ENCODE measurements at regions not wholly inside any gene's neighbourhood (a gene's known extent, or its start where the extent isn't known, plus 50 kb on each side); places are given as distances from the start of the nearest gene placed in this dataset.
A peak's percentile ranks its signal among the peaks of the same experiment; 100 is the strongest.

DNA sequence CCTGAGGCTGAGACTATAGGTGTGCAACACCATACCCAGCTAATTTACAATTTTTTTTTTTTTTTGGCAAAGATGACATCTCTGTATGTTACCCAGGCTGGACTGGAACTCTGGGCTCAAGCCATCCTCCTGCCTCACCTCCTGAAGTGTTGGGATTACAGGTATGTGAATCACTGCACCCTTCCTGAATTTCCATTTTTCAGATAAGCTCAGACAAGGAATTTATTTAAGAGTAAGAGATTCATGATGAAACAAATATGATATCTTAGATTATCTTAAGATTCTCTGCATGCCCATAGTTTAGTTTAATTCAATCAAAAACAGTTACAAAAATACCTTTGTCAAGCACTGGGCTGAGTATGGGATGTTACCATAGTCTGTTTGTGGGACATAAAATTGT lies 128.4 kb upstream of the BASP1 start:
- DNase-seq (ENCODE audit: low spot score), result no peak
- H3K36me3 ChIP-seq, result no peaks in the 10 kb centered on the region
- H3K27me3 ChIP-seq (replicated peaks; ENCODE audit: insufficient read depth), result no peaks in the 10 kb centered on the region
- H3K4me3 ChIP-seq, result no peak overlapping the region
- H3K27ac ChIP-seq, result no peak overlapping the region
- H3K4me1 ChIP-seq (replicated peaks), result no peaks in the 10 kb centered on the region
- intact Hi-C loops (cut with DNase I), result no loop called here
- TF ChIP-seq POLR2AphosphoS5 (IDR thresholded peaks at IDR 0.05), result no peak
- no peak for TF ChIP-seq POLR2A (IDR thresholded peaks at IDR 0.05)
- TF ChIP-seq CTCF (IDR thresholded peaks at IDR 0.05), result no peak
- no peaks in the 10 kb centered on the region for H3K9me3 ChIP-seq

GRCh38 chr5:17089690-17090089 lies 127.7 kb upstream of the BASP1 start:
- Histone ChIP-seq H3K27ac (no peak overlapping the region), H3K4me3 (no peak overlapping the region), H3K36me3 (no peaks in the 10 kb centered on the region), H3K4me1 (replicated peaks) (no peaks in the 10 kb centered on the region), H3K27me3 (replicated peaks; ENCODE audit: insufficient read depth) (no peaks in the 10 kb centered on the region), H3K9me3 (no peaks in the 10 kb centered on the region)
- no peak for TF ChIP-seq POLR2AphosphoS5 (IDR thresholded peaks at IDR 0.05)
- no peak for TF ChIP-seq CTCF (IDR thresholded peaks at IDR 0.05)
- no peak for TF ChIP-seq POLR2A (IDR thresholded peaks at IDR 0.05)
- DNase-seq (ENCODE audit: low spot score), result no peak
- intact Hi-C loops (cut with DNase I), result no loop called here
- WGBS, result 95% methylated on average over 2 of the region's 2 CpGs

DNA sequence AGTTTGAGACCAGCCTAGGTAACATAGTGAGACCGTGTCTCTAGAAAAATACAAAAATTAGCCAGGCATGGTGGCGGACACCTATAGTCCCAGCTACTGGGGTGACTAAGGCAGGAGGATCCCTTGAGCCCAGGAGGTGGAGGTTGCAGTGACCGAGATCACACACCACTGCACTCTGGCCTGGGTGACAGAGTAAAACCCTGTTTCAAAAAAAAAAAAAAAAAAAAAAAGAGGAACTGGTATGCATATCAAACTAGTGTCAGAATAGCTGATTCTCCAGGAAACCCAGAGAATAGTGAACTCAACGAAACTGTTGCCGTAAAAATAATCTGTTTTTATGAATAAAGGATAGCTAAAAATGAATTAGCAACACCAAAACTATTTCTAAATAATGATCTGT lies 126.6 kb upstream of the BASP1 start:
- no peaks in the 10 kb centered on the region for H3K27me3 ChIP-seq (replicated peaks; ENCODE audit: insufficient read depth)
- 94% methylated on average over 5 of the region's 5 CpGs for WGBS

DNA sequence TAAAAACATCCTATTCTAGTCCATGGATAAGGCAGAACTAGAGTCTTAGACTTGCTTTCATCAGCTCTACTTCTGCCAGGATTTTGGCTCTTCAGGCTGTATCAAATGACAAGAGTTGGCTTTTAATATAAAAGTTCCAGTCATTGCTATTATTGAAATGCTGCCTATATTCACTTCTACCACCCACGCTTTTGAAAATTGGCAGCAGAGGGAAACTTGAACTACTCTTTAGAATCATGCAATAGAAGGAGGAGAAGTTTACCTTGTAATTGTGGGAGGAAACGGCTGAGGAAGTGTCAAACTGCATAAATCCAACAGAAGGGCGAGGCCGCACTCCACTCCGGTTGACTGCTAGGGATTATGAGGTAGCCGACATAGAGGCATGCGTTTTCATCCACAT lies 122.6 kb upstream of the BASP1 start:
- H3K9me3 ChIP-seq, result no peaks in the 10 kb centered on the region
- 34% methylated on average over 7 of the region's 7 CpGs for WGBS
- intact Hi-C loops (cut with DNase I), result no loop called here

More for the DNA sequence above, 126.6 kb upstream of the BASP1 start:
- Histone ChIP-seq H3K27ac (no peak overlapping the region), H3K4me3 (no peak overlapping the region), H3K9me3 (no peaks in the 10 kb centered on the region), H3K36me3 (no peaks in the 10 kb centered on the region), H3K4me1 (replicated peaks) (no peaks in the 10 kb centered on the region)
- intact Hi-C loops (cut with DNase I), result no loop called here
- no peak for DNase-seq (ENCODE audit: low spot score)
- TF ChIP-seq POLR2A (IDR thresholded peaks at IDR 0.05) (no peak), CTCF (IDR thresholded peaks at IDR 0.05) (no peak), POLR2AphosphoS5 (IDR thresholded peaks at IDR 0.05) (no peak)

More for the DNA sequence above, 122.6 kb upstream of the BASP1 start:
- no peaks in the 10 kb centered on the region for H3K27me3 ChIP-seq (replicated peaks; ENCODE audit: insufficient read depth)
- no peak for TF ChIP-seq POLR2A (IDR thresholded peaks at IDR 0.05)
- TF ChIP-seq POLR2AphosphoS5 (IDR thresholded peaks at IDR 0.05), result peak; percentile 40
- TF ChIP-seq CTCF (IDR thresholded peaks at IDR 0.05), result peak in 1 of 4 experiments; percentile 9
- H3K27ac ChIP-seq, result no peak overlapping the region
- H3K4me1 ChIP-seq (replicated peaks), result no peaks in the 10 kb centered on the region
- peak; percentile 19 for DNase-seq (ENCODE audit: low spot score)
- H3K36me3 ChIP-seq, result no peaks in the 10 kb centered on the region
- no peak overlapping the region for H3K4me3 ChIP-seq

Measured in prostate gland (tissue), 2 donors.